Spinal cord (tissue), 9 donors: ENCODE measurements at regions not wholly inside any gene's neighbourhood (a gene's known extent, or its start where the extent isn't known, plus 50 kb on each side); places are given as distances from the start of the nearest gene placed in this dataset.
"Not testable (repeated sequence)": the region's sequence is repeated elsewhere in the genome, so short reads cannot be mapped to it uniquely, and the experiment has no call there.

Experiments used
- DNase-seq, 6 donors: peaks; one replicate each; pipeline versions ENCODE4 v3.0.0 to v3.0.0-alpha.2; 2013 to 2015; ENCODE audit warnings: low spot score in 6 of 6, low read depth in 4 of 6
- H3K27ac ChIP-seq: one replicate; pipeline ENCODE4 v1.5.1; 2013; ENCODE audit warnings: low read depth, low read length, control low read depth
- H3K27me3 ChIP-seq: one replicate; pipeline ENCODE4 v1.6.1; 2013; ENCODE audit warnings: low read length; ENCODE audit not compliant: control insufficient read depth, insufficient read depth
- H3K36me3 ChIP-seq: one replicate; pipeline ENCODE4 v1.6.1; 2013; ENCODE audit warnings: low read length; ENCODE audit not compliant: control insufficient read depth, insufficient read depth
- H3K4me1 ChIP-seq: one replicate; pipeline ENCODE4 v1.6.1; 2013; ENCODE audit warnings: low read length; ENCODE audit not compliant: control insufficient read depth, insufficient read depth
- H3K4me3 ChIP-seq: one replicate; pipeline ENCODE4 v1.5.1; 2013; ENCODE audit warnings: low read depth, low read length, control low read depth
- H3K9me3 ChIP-seq: one replicate; pipeline ENCODE4 v1.6.1; 2013; ENCODE audit warnings: low read length; ENCODE audit not compliant: control insufficient read depth, insufficient read depth
- WGBS: methylation state at CpG from one replicate; pipeline ENCODE4 v1.1.5; 2013; ENCODE audit warnings: missing lambda C conversion rate; ENCODE audit not compliant: insufficient coverage; 5-methylcytosine and 5-hydroxymethylcytosine counted together
- donor health status: healthy.

- H3K27ac ChIP-seq, result no peak overlapping the region
- H3K9me3 ChIP-seq, result no peaks in the 10 kb centered on the region
- no peaks in the 10 kb centered on the region for H3K27me3 ChIP-seq
- 79% methylated on average over 5 of the region's 6 CpGs for WGBS
- H3K4me3 ChIP-seq, result no peak overlapping the region
- no peaks in the 10 kb centered on the region for H3K4me1 ChIP-seq
- no peaks in the 10 kb centered on the region for H3K36me3 ChIP-seq
- DNase-seq, result no peak
Observed at GRCh38 chr10:6802759-6803426, 222.8 kb upstream of the PRKCQ start.

GRCh38 chr10:6796231-6796630, 216.2 kb upstream of the PRKCQ start:
- 89% methylated on average over 3 of the region's 3 CpGs for WGBS
- Histone ChIP-seq H3K36me3 (no peaks in the 10 kb centered on the region), H3K4me1 (no peaks in the 10 kb centered on the region), H3K9me3 (no peaks in the 10 kb centered on the region), H3K27ac (no peak overlapping the region), H3K27me3 (no peaks in the 10 kb centered on the region), H3K4me3 (no peak overlapping the region)
- no peak for DNase-seq

GRCh38 chr10:6795541-6795940, 215.5 kb upstream of the PRKCQ start:
- no peak for DNase-seq
- Histone ChIP-seq H3K9me3 (no peaks in the 10 kb centered on the region), H3K4me3 (no peak overlapping the region), H3K4me1 (no peaks in the 10 kb centered on the region), H3K27me3 (no peaks in the 10 kb centered on the region), H3K27ac (no peak overlapping the region), H3K36me3 (no peaks in the 10 kb centered on the region)
- WGBS, result 50% methylated on average over 1 of the region's 6 CpGs

- H3K4me3 ChIP-seq, H3K4me1 ChIP-seq, DNase-seq, H3K27ac ChIP-seq, H3K9me3 ChIP-seq, H3K36me3 ChIP-seq, H3K27me3 ChIP-seq: not testable (repeated sequence)
- 48% methylated on average over 3 of the region's 10 CpGs for WGBS
Observed at GRCh38 chr10:6794841-6795240, 214.8 kb upstream of the PRKCQ start.

GRCh38 chr10:6794441-6794840, 214.4 kb upstream of the PRKCQ start:
- Histone ChIP-seq H3K4me1 (no peaks in the 10 kb centered on the region), H3K9me3 (no peaks in the 10 kb centered on the region), H3K36me3 (no peaks in the 10 kb centered on the region), H3K27me3 (no peaks in the 10 kb centered on the region), H3K27ac (no peak overlapping the region), H3K4me3 (no peak overlapping the region)
- DNase-seq, result no peak
- 90% methylated on average over 4 of the region's 10 CpGs for WGBS

- H3K9me3 ChIP-seq, result no peaks in the 10 kb centered on the region
- DNase-seq, result no peak
- no peak overlapping the region for H3K27ac ChIP-seq
- 85% methylated on average over 4 of the region's 7 CpGs for WGBS
- H3K4me3 ChIP-seq, result no peak overlapping the region
- H3K4me1 ChIP-seq, result no peaks in the 10 kb centered on the region
- no peaks in the 10 kb centered on the region for H3K36me3 ChIP-seq
- no peaks in the 10 kb centered on the region for H3K27me3 ChIP-seq
Observed at GRCh38 chr10:6788731-6789130, 208.7 kb upstream of the PRKCQ start.

GRCh38 chr10:6788231-6788630, 208.2 kb upstream of the PRKCQ start:
- WGBS, result no CpG with 5 or more reads among the region's 5 CpGs
- no peak for DNase-seq
- H3K9me3 ChIP-seq, result no peaks in the 10 kb centered on the region
- H3K4me1 ChIP-seq, result no peaks in the 10 kb centered on the region
- no peak overlapping the region for H3K27ac ChIP-seq
- no peak overlapping the region for H3K4me3 ChIP-seq
- H3K36me3 ChIP-seq, result no peaks in the 10 kb centered on the region
- H3K27me3 ChIP-seq, result no peaks in the 10 kb centered on the region

GRCh38 chr10:6787718-6788117, 207.6 kb upstream of the PRKCQ start:
- no peaks in the 10 kb centered on the region for H3K27me3 ChIP-seq
- no peak overlapping the region for H3K4me3 ChIP-seq
- no peaks in the 10 kb centered on the region for H3K4me1 ChIP-seq
- no peak overlapping the region for H3K27ac ChIP-seq
- no peaks in the 10 kb centered on the region for H3K9me3 ChIP-seq
- no CpG with 5 or more reads among the region's 3 CpGs for WGBS
- DNase-seq, result no peak
- no peaks in the 10 kb centered on the region for H3K36me3 ChIP-seq

- Histone ChIP-seq H3K36me3 (no peaks in the 10 kb centered on the region), H3K27me3 (no peaks in the 10 kb centered on the region), H3K4me1 (no peaks in the 10 kb centered on the region), H3K27ac (no peak overlapping the region), H3K4me3 (no peak overlapping the region), H3K9me3 (no peaks in the 10 kb centered on the region)
- no CpG with 5 or more reads among the region's 3 CpGs for WGBS
- DNase-seq, result no peak
Observed at GRCh38 chr10:6787091-6787490, 207.0 kb upstream of the PRKCQ start.

GRCh38 chr10:6786579-6787031, 206.5 kb upstream of the PRKCQ start:
- WGBS, result 13% methylated on average over 6 of the region's 10 CpGs
- H3K36me3 ChIP-seq, result no peaks in the 10 kb centered on the region
- no peaks in the 10 kb centered on the region for H3K4me1 ChIP-seq
- no peak overlapping the region for H3K4me3 ChIP-seq
- H3K27ac ChIP-seq, result no peak overlapping the region
- H3K27me3 ChIP-seq, result no peaks in the 10 kb centered on the region
- H3K9me3 ChIP-seq, result no peaks in the 10 kb centered on the region
- DNase-seq, result peak; percentile 39 to 90 (median 50)
